Fibroblast of villous mesenchyme (primary cell): ENCODE measurements at regions not wholly inside any gene's neighbourhood (a gene's known extent, or its start where the extent isn't known, plus 50 kb on each side); places are given as distances from the start of the nearest gene placed in this dataset.

Experiments used
- DNase-seq: peaks from one replicate; pipeline ENCODE4 v3.0.0-alpha.2; 2010; ENCODE audit warnings: low read depth
- H3K4me3 ChIP-seq: 2 replicates; pipeline ENCODE4 v1.5.1; 2011; ENCODE audit warnings: low read depth, mild to moderate bottlenecking, low read length
- TF ChIP-seq, protein P1 (sequence below): IDR thresholded peaks from 2 replicates; pipeline ENCODE4 v1.5.1; 2012; ENCODE audit warnings: low read depth, mild to moderate bottlenecking, low read length; ENCODE audit not compliant: insufficient read depth

- DNase-seq, result no peak
- TF ChIP-seq, protein P1, sequence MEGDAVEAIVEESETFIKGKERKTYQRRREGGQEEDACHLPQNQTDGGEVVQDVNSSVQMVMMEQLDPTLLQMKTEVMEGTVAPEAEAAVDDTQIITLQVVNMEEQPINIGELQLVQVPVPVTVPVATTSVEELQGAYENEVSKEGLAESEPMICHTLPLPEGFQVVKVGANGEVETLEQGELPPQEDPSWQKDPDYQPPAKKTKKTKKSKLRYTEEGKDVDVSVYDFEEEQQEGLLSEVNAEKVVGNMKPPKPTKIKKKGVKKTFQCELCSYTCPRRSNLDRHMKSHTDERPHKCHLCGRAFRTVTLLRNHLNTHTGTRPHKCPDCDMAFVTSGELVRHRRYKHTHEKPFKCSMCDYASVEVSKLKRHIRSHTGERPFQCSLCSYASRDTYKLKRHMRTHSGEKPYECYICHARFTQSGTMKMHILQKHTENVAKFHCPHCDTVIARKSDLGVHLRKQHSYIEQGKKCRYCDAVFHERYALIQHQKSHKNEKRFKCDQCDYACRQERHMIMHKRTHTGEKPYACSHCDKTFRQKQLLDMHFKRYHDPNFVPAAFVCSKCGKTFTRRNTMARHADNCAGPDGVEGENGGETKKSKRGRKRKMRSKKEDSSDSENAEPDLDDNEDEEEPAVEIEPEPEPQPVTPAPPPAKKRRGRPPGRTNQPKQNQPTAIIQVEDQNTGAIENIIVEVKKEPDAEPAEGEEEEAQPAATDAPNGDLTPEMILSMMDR, result no peak
- no peak overlapping the region for H3K4me3 ChIP-seq
These were observed 213.6 kb downstream of the RAB38 start for GRCh38 chr11:87961606-87962005.

GRCh38 chr11:87957961-87958360, 217.3 kb downstream of the RAB38 start:
- DNase-seq, result no peak
- H3K4me3 ChIP-seq, result no peak overlapping the region
- TF ChIP-seq, protein P1, result no peak

DNA sequence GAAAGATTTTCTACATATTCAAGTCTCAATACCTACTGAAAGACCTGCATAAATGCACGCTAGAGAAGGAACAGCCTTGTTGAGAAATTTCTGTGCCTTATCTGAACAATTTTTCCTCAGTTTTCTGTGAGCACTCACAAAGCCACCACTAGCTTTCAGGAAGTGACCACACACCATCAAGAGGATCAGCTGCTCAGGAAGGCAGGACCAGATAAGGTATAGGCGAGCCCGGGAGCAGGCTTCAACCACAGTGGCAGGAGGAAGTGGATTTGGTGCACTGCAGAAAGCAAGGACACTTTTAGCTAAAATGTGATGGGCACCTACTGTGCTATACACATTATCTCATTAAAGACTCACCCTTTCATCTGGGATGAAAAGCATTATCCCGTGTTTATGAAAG, 220.8 kb downstream of the RAB38 start:
- no peak for DNase-seq
- no peak overlapping the region for H3K4me3 ChIP-seq
- TF ChIP-seq, protein P1, result no peak

- no peak for DNase-seq
- no peak overlapping the region for H3K4me3 ChIP-seq
- TF ChIP-seq, protein P1, result no peak
These were observed 232.5 kb downstream of the RAB38 start for GRCh38 chr11:87942786-87943185.

DNA sequence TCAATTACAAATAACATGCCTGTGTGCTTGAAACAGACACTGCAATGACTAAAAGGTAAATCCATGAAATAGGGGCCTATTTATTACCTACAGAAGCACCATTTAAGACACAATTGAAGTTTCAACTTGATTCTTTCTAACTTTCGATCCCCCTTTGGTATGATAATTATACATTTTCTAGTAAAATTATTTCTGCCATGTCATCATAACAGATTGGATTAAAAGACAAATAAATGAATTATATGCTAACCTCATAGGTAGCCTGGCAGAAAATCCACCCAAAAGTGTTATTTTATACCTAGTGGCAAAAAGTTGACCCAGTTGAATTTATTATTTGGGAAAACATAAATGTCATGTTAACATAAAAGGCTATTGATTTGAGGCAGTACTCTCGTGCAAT, 241.1 kb downstream of the RAB38 start:
- no peak for DNase-seq
- no peak overlapping the region for H3K4me3 ChIP-seq
- TF ChIP-seq, protein P1, result no peak

DNA sequence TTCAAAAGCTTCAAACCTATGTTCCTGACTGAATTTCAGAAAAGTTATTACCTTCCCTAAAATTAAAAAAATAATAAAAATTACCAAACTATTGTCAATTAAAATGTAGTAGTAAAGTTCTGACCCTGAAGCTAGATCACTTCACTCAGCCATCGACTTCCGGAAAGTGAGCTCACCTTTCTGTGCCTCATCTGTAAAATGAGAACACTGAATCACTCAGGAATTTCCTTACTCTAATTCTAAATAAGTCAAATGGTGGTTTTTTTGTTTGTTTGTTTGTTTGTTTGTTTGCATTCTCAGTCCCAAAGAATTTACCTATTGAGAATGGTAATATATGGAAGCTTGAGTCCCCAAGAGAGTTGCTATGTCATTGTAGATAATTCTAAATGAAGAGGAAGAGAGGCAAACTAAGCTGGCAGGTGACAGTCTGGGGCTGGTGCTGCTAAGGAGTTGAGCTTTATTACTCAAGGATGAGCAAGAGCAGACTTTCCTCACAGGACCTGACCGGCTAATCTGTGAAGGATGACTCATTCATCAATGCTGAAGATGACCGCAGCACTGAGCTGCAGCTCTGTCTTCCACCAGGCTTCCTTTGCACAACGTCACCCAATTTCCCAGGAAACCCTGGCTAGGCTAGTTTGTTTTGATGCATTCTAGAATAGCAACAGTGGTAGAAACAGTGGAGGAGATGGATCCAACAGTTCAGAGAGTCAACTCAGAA, 248.8 kb downstream of the RAB38 start:
- no peak overlapping the region for H3K4me3 ChIP-seq
- TF ChIP-seq, protein P1, result no peak
- peak; percentile 69 for DNase-seq

DNA sequence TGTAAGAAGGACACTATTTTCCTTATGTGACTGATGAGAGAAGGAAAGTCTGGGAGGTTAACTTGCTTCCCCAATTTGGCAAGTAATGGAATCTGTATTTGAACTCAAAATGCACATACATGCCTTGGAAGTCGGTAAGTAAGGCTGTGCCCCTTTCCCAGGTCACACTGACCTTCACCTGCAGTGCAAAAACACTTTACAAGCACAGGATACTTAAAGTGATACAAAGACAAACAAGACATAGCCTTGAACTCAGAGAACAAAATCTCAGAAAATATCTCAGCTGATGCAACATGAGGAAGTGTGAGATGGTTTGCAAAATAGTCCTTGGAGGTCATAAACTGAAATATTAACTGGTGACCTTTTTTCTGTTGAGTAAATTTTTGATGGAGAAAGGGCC, 251.1 kb downstream of the RAB38 start:
- TF ChIP-seq, protein P1, result no peak
- DNase-seq, result no peak
- H3K4me3 ChIP-seq, result no peak overlapping the region
